ENCODE measurements at regions not wholly inside any gene's neighbourhood (a gene's known extent, or its start where the extent isn't known, plus 50 kb on each side); places are given as distances from the start of the nearest gene placed in this dataset.
A peak's percentile ranks its signal among the peaks of the same experiment; 100 is the strongest.

- DNase-seq (ENCODE audit: low read depth, low spot score): no peak
Measured at GRCh38 chr4:96312046-96312685, 472.3 kb downstream of the PDHA2 start.

- DNase-seq (ENCODE audit: low read depth, low spot score): peak; percentile 31
Measured at GRCh38 chr4:96315815-96316214, 475.9 kb downstream of the PDHA2 start.

GRCh38 chr4:96316776-96317175 lies 476.9 kb downstream of the PDHA2 start:
- no peak for DNase-seq (ENCODE audit: low read depth, low spot score)

GRCh38 chr4:96317891-96318290 lies 478.0 kb downstream of the PDHA2 start:
- no peak for DNase-seq (ENCODE audit: low read depth, low spot score)

GRCh38 chr4:96326846-96327245 lies 487.0 kb downstream of the PDHA2 start:
- DNase-seq (ENCODE audit: low read depth, low spot score): peak; percentile 31

GRCh38 chr4:96342196-96342595 lies 502.3 kb downstream of the PDHA2 start:
- DNase-seq (ENCODE audit: low read depth, low spot score): no peak

- no peak for DNase-seq (ENCODE audit: low read depth, low spot score)
Measured at GRCh38 chr4:96342790-96343455, 503.0 kb downstream of the PDHA2 start.

- no peak for DNase-seq (ENCODE audit: low read depth, low spot score)
Measured at GRCh38 chr4:96343836-96344235, 503.9 kb downstream of the PDHA2 start.

GRCh38 chr4:96347582-96347981 lies 507.7 kb downstream of the PDHA2 start:
- peak; percentile 19 for DNase-seq (ENCODE audit: low read depth, low spot score)

GRCh38 chr4:96352051-96352517 lies 512.2 kb downstream of the PDHA2 start:
- DNase-seq (ENCODE audit: low read depth, low spot score): peak; percentile 60

- peak; percentile 29 for DNase-seq (ENCODE audit: low read depth, low spot score)
Measured at GRCh38 chr4:96354036-96354712, 514.3 kb downstream of the PDHA2 start.

GRCh38 chr4:96355414-96355813 lies 515.5 kb downstream of the PDHA2 start:
- peak; percentile 19 for DNase-seq (ENCODE audit: low read depth, low spot score)

- peak; percentile 83 for DNase-seq (ENCODE audit: low read depth, low spot score)
Measured at GRCh38 chr4:96356591-96357370, 516.9 kb downstream of the PDHA2 start.

- no peak for DNase-seq (ENCODE audit: low read depth, low spot score)
Measured at GRCh38 chr4:96366632-96367031, 526.7 kb downstream of the PDHA2 start.

- no peak for DNase-seq (ENCODE audit: low read depth, low spot score)
Measured at GRCh38 chr4:96375367-96375766, 535.5 kb downstream of the PDHA2 start.

- no peak for DNase-seq (ENCODE audit: low read depth, low spot score)
Measured at GRCh38 chr4:96379524-96379923, 539.6 kb downstream of the PDHA2 start.

GRCh38 chr4:96380106-96380505 lies 540.2 kb downstream of the PDHA2 start:
- no peak for DNase-seq (ENCODE audit: low read depth, low spot score)

- DNase-seq (ENCODE audit: low read depth, low spot score): no peak
Measured at GRCh38 chr4:96383349-96383748, 543.5 kb downstream of the PDHA2 start.

- no peak for DNase-seq (ENCODE audit: low read depth, low spot score)
Measured at GRCh38 chr4:96389770-96390169, 549.9 kb downstream of the PDHA2 start.

GRCh38 chr4:96390404-96390803 lies 550.5 kb downstream of the PDHA2 start:
- peak; percentile 11 for DNase-seq (ENCODE audit: low read depth, low spot score)

- no peak for DNase-seq (ENCODE audit: low read depth, low spot score)
Measured at GRCh38 chr4:96395747-96396146, 555.9 kb downstream of the PDHA2 start.

GRCh38 chr4:96406742-96407141 lies 566.8 kb downstream of the PDHA2 start:
- peak; percentile 0 for DNase-seq (ENCODE audit: low read depth, low spot score)

All from astrocyte of the hippocampus (primary cell).